GM12878 (cell line): ENCODE measurements at regions not wholly inside any gene's neighbourhood (a gene's known extent, or its start where the extent isn't known, plus 50 kb on each side); places are given as distances from the start of the nearest gene placed in this dataset.

Experiments
- ESRRA ChIP-seq: IDR thresholded peaks from 2 replicates; pipeline ENCODE4 v1.6.1; 2012; ENCODE audit warnings: mild to moderate bottlenecking, low read length, improper control_type of control experiment
- LARP7 ChIP-seq: fragments of 450-650 bp; IDR thresholded peaks from 2 replicates; pipeline ENCODE4 v1.6.1; 2017; ENCODE audit warnings: mild to moderate bottlenecking
- MEF2B ChIP-seq: fragments of 450-650 bp; IDR thresholded peaks from 2 replicates; pipeline ENCODE4 v1.6.1; 2018; ENCODE audit warnings: mild to moderate bottlenecking, moderate library complexity; ENCODE audit not compliant: partially characterized antibody, poor library complexity, severe bottlenecking
- ZBTB33 ChIP-seq: fragments of 450-650 bp; IDR thresholded peaks from 2 replicates; pipeline ENCODE4 v1.6.1; 2017; ENCODE audit warnings: mild to moderate bottlenecking
- ZBTB40 ChIP-seq: fragments of 450-650 bp; IDR thresholded peaks from 2 replicates; pipeline ENCODE4 v1.6.1; 2016; ENCODE audit warnings: mild to moderate bottlenecking, moderate library complexity, borderline replicate concordance

- TF ChIP-seq ZBTB33 (no peak), ZBTB40 (no peak), MEF2B (no peak), ESRRA (no peak), LARP7 (no peak)
Observed at GRCh38 chr5:98111686-98112085, 661.8 kb upstream of the RGMB start.
